Stimulated activated memory B cell treated with anti-CD40 and anti-IgM and Interleukin-4, amounts not matched to agents 10 μg/mL and 1 μg/mL and 100 μg/mL, for 72 hours (primary cell): ENCODE measurements at regions not wholly inside any gene's neighbourhood (a gene's known extent, or its start where the extent isn't known, plus 50 kb on each side); places are given as distances from the start of the nearest gene placed in this dataset.
"Not testable (repeated sequence)": the region's sequence is repeated elsewhere in the genome, so short reads cannot be mapped to it uniquely, and the experiment has no call there.

Source experiments
- ATAC-seq: fragments of 150-1000 bp; cut with Tn5 transposase; 2 replicates; pipeline ENCODE4 v1.10.0; 2021
- H3K27ac Mint-ChIP-seq: one replicate; pipeline ENCODE4 v1.8.0; 2022; ENCODE audit warnings: mild to moderate bottlenecking, mixed read lengths
- H3K27me3 Mint-ChIP-seq: one replicate; pipeline ENCODE4 v1.8.0; 2022; ENCODE audit warnings: mixed read lengths
- H3K36me3 Mint-ChIP-seq: one replicate; pipeline ENCODE4 v1.8.0; 2022; ENCODE audit warnings: mixed read lengths
- H3K4me1 Mint-ChIP-seq: one replicate; pipeline ENCODE4 v1.8.0; 2022; ENCODE audit warnings: mixed read lengths
- H3K4me3 Mint-ChIP-seq: one replicate; pipeline ENCODE4 v1.8.0; 2022; ENCODE audit warnings: mild to moderate bottlenecking, moderate library complexity, mixed read lengths
- H3K9me3 Mint-ChIP-seq: one replicate; pipeline ENCODE4 v1.8.0; 2022; ENCODE audit warnings: mixed read lengths

- Mint-ChIP-seq H3K27ac (no peak overlapping the region), H3K4me3 (no peak overlapping the region), H3K36me3 (no peaks in the 10 kb centered on the region), H3K4me1 (no peaks in the 10 kb centered on the region), H3K27me3 (no peaks in the 10 kb centered on the region), H3K9me3 (peaks cover 3% of the 10 kb centered on the region)
- no peak for ATAC-seq
Observed at GRCh38 chr2:155021618-155022017, 323.1 kb downstream of the KCNJ3 start.

- Mint-ChIP-seq H3K9me3 (peaks cover 3% of the 10 kb centered on the region), H3K27ac (no peak overlapping the region), H3K4me1 (no peaks in the 10 kb centered on the region), H3K36me3 (no peaks in the 10 kb centered on the region), H3K4me3 (no peak overlapping the region), H3K27me3 (no peaks in the 10 kb centered on the region)
- no peak for ATAC-seq
Observed at GRCh38 chr2:155020246-155020645, 321.8 kb downstream of the KCNJ3 start.

GRCh38 chr2:155010925-155011324 is 312.4 kb downstream of the KCNJ3 start:
- ATAC-seq = no peak
- H3K36me3 Mint-ChIP-seq = no peaks in the 10 kb centered on the region
- H3K4me1 Mint-ChIP-seq = no peaks in the 10 kb centered on the region
- H3K27ac Mint-ChIP-seq = no peak overlapping the region
- no peaks in the 10 kb centered on the region for H3K9me3 Mint-ChIP-seq
- H3K4me3 Mint-ChIP-seq = no peak overlapping the region
- no peaks in the 10 kb centered on the region for H3K27me3 Mint-ChIP-seq

- Mint-ChIP-seq H3K9me3 (no peaks in the 10 kb centered on the region), H3K36me3 (no peaks in the 10 kb centered on the region), H3K27ac (no peak overlapping the region), H3K27me3 (no peaks in the 10 kb centered on the region), H3K4me3 (no peak overlapping the region), H3K4me1 (no peaks in the 10 kb centered on the region)
- no peak for ATAC-seq
Observed at GRCh38 chr2:154995361-154995760, 296.9 kb downstream of the KCNJ3 start.

GRCh38 chr2:154992826-154993225 is 294.3 kb downstream of the KCNJ3 start:
- Mint-ChIP-seq H3K27me3 (no peaks in the 10 kb centered on the region), H3K4me3 (no peak overlapping the region), H3K27ac (no peak overlapping the region), H3K9me3 (peaks cover 3% of the 10 kb centered on the region), H3K36me3 (no peaks in the 10 kb centered on the region), H3K4me1 (no peaks in the 10 kb centered on the region)
- no peak for ATAC-seq

- Mint-ChIP-seq H3K4me1 (no peaks in the 10 kb centered on the region), H3K36me3 (no peaks in the 10 kb centered on the region), H3K9me3 (peaks cover 3% of the 10 kb centered on the region), H3K27ac (no peak overlapping the region), H3K4me3 (no peak overlapping the region), H3K27me3 (no peaks in the 10 kb centered on the region)
- no peak for ATAC-seq
Observed at GRCh38 chr2:154978710-154979109, 280.2 kb downstream of the KCNJ3 start.

GRCh38 chr2:154978244-154978643 is 279.7 kb downstream of the KCNJ3 start:
- Mint-ChIP-seq H3K27me3 (no peaks in the 10 kb centered on the region), H3K4me1 (no peaks in the 10 kb centered on the region), H3K36me3 (no peaks in the 10 kb centered on the region), H3K9me3 (peaks cover 3% of the 10 kb centered on the region), H3K4me3 (no peak overlapping the region), H3K27ac (no peak overlapping the region)
- ATAC-seq = no peak

- no peaks in the 10 kb centered on the region for H3K4me1 Mint-ChIP-seq
- no peak overlapping the region for H3K4me3 Mint-ChIP-seq
- H3K9me3 Mint-ChIP-seq = peaks cover 3% of the 10 kb centered on the region
- no peaks in the 10 kb centered on the region for H3K27me3 Mint-ChIP-seq
- ATAC-seq = no peak
- no peaks in the 10 kb centered on the region for H3K36me3 Mint-ChIP-seq
- no peak overlapping the region for H3K27ac Mint-ChIP-seq
Observed at GRCh38 chr2:154974041-154974440, 275.5 kb downstream of the KCNJ3 start.

- H3K27me3 Mint-ChIP-seq = no peaks in the 10 kb centered on the region
- H3K4me1 Mint-ChIP-seq = no peaks in the 10 kb centered on the region
- H3K36me3 Mint-ChIP-seq = no peaks in the 10 kb centered on the region
- H3K4me3 Mint-ChIP-seq = no peak overlapping the region
- H3K27ac Mint-ChIP-seq = no peak overlapping the region
- no peak for ATAC-seq
- no peaks in the 10 kb centered on the region for H3K9me3 Mint-ChIP-seq
Observed at GRCh38 chr2:154963511-154963910, 265.0 kb downstream of the KCNJ3 start.

GRCh38 chr2:154961676-154962075 is 263.2 kb downstream of the KCNJ3 start:
- H3K9me3 Mint-ChIP-seq = no peaks in the 10 kb centered on the region
- no peak overlapping the region for H3K27ac Mint-ChIP-seq
- no peak for ATAC-seq
- no peaks in the 10 kb centered on the region for H3K4me1 Mint-ChIP-seq
- H3K4me3 Mint-ChIP-seq = no peak overlapping the region
- H3K27me3 Mint-ChIP-seq = no peaks in the 10 kb centered on the region
- H3K36me3 Mint-ChIP-seq = no peaks in the 10 kb centered on the region

- no peak for ATAC-seq
- no peaks in the 10 kb centered on the region for H3K9me3 Mint-ChIP-seq
- no peak overlapping the region for H3K27ac Mint-ChIP-seq
- H3K4me1 Mint-ChIP-seq = no peaks in the 10 kb centered on the region
- H3K27me3 Mint-ChIP-seq = no peaks in the 10 kb centered on the region
- H3K4me3 Mint-ChIP-seq = no peak overlapping the region
- H3K36me3 Mint-ChIP-seq = no peaks in the 10 kb centered on the region
Observed at GRCh38 chr2:154960802-154961583, 262.5 kb downstream of the KCNJ3 start.

- H3K27me3 Mint-ChIP-seq = no peaks in the 10 kb centered on the region
- no peaks in the 10 kb centered on the region for H3K9me3 Mint-ChIP-seq
- H3K27ac Mint-ChIP-seq = no peak overlapping the region
- H3K36me3 Mint-ChIP-seq = no peaks in the 10 kb centered on the region
- ATAC-seq = no peak
- no peak overlapping the region for H3K4me3 Mint-ChIP-seq
- no peaks in the 10 kb centered on the region for H3K4me1 Mint-ChIP-seq
Observed at GRCh38 chr2:154952346-154952980, 254.0 kb downstream of the KCNJ3 start.

- H3K9me3 Mint-ChIP-seq, H3K27ac Mint-ChIP-seq, H3K4me1 Mint-ChIP-seq, H3K27me3 Mint-ChIP-seq, ATAC-seq, H3K36me3 Mint-ChIP-seq, H3K4me3 Mint-ChIP-seq: not testable (repeated sequence)
Observed at GRCh38 chr2:154947416-154947815, 248.9 kb downstream of the KCNJ3 start.

GRCh38 chr2:154945984-154946383 is 247.5 kb downstream of the KCNJ3 start:
- no peaks in the 10 kb centered on the region for H3K27me3 Mint-ChIP-seq
- H3K36me3 Mint-ChIP-seq = no peaks in the 10 kb centered on the region
- H3K27ac Mint-ChIP-seq = no peak overlapping the region
- H3K4me1 Mint-ChIP-seq = no peaks in the 10 kb centered on the region
- no peak for ATAC-seq
- H3K9me3 Mint-ChIP-seq = peaks cover 3% of the 10 kb centered on the region
- H3K4me3 Mint-ChIP-seq = no peak overlapping the region

- Mint-ChIP-seq H3K36me3 (no peaks in the 10 kb centered on the region), H3K4me3 (no peak overlapping the region), H3K27me3 (no peaks in the 10 kb centered on the region), H3K9me3 (peaks cover 6% of the 10 kb centered on the region), H3K4me1 (no peaks in the 10 kb centered on the region), H3K27ac (no peak overlapping the region)
- ATAC-seq = no peak
Observed at GRCh38 chr2:154941379-154941778, 242.9 kb downstream of the KCNJ3 start.

- ATAC-seq = no peak
- Mint-ChIP-seq H3K4me3 (no peak overlapping the region), H3K27me3 (no peaks in the 10 kb centered on the region), H3K27ac (no peak overlapping the region), H3K9me3 (peaks cover 9% of the 10 kb centered on the region), H3K4me1 (no peaks in the 10 kb centered on the region), H3K36me3 (no peaks in the 10 kb centered on the region)
Observed at GRCh38 chr2:154934213-154934612, 235.7 kb downstream of the KCNJ3 start.
